Forelimb muscle (tissue), 1 donor: ENCODE measurements at regions not wholly inside any gene's neighbourhood (a gene's known extent, or its start where the extent isn't known, plus 50 kb on each side); places are given as distances from the start of the nearest gene placed in this dataset.
"Not testable (repeated sequence)": the region's sequence is repeated elsewhere in the genome, so short reads cannot be mapped to it uniquely, and the experiment has no call there.

Source experiments
- DNase-seq: peaks from one replicate; pipeline ENCODE4 v3.0.0-alpha.2; 2013; ENCODE audit warnings: low read depth

DNA sequence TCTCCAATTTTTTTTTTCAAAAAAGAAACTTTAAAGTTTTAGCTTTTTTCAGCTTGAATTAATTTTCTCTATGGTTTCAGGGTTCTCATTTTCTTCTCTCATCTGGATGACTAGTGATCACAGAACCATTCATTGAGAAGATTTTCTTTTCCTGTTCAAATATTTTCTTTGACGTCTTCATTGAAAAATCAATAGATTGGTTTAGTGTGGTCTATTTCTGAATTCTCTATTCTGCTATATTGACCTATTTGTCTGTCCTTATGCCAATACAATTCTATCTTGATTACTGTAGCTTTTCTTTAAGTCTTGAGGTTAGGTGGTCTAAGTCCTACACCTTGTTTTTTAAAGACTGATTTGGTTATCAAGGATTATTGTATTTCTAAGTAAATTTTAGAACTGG lies 150.2 kb upstream of the MAN1A1 start:
- DNase-seq = no peak

DNA sequence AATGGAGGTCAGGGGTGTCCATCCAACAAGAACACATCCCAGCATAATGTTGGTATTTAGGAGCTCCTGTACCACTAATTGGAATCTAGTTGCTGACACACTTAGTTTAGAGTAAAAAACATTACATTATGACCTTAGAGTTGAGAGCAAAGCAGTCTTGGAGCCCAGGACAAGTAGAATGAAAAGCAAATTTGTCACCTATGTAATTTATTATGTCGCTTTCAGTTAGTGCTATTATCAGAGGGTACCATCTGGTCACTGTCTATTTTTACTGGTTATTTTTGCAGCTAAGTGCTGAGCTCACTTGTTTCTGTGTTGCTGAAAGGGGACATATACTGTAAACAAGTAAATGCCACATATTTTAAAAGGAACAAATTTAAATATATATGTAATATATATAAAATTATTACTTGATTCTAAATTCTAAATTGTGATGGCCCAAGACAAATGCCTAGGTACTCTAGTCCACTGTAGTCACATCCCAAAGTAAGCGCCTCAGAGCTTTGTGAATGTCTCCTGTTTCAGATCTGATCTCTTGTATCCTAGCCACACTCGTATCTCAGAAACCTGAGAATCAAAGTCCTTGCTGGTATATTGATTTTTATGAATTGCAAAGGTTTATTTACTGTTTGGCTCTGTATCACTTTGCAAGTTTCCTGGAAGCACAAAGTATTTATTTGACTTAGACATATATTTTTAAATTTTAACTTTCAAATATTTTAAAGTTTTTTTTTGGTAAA lies 148.6 kb upstream of the MAN1A1 start:
- DNase-seq = no peak

DNA sequence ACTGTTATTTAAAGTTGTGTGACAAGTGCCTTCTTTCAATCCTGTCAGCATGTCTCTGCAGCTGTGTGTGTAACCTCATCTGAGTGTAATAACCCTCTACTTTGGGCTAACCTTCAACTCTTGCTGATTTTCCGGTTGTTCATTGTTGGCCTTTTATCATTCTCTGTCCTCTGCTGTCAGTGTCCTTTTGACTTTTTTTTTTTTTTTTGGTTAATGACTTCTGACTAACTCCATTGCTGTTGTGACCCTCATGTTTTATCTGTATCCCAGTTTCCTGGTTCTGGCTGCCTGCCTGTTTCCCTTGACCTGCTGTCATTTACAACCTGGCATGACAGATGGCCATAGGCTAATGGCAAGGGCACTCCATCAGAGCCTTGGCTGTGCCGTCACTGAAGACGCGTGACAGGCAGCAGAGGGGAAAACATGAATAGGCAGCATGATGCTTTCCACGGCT lies 145.7 kb upstream of the MAN1A1 start:
- no peak for DNase-seq

DNA sequence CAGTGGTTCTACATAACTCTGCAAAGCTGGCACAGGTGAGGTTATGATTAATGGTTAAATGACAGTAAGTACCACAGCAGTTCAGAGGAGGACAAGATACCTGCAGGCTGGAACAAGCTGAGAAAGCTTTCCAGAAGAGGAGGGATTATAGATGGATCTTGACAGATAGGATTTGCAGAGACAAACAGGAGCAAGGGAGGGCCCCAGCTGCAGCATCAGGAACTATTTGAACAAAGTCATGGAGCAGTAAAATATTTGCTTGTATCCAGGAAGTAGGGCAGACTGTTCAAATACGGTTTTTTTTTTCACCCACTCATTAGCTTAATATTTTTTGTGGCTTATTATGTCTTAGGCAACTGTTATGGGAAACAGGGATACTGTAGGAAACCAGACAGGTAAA lies 144.4 kb upstream of the MAN1A1 start:
- DNase-seq = no peak

DNA sequence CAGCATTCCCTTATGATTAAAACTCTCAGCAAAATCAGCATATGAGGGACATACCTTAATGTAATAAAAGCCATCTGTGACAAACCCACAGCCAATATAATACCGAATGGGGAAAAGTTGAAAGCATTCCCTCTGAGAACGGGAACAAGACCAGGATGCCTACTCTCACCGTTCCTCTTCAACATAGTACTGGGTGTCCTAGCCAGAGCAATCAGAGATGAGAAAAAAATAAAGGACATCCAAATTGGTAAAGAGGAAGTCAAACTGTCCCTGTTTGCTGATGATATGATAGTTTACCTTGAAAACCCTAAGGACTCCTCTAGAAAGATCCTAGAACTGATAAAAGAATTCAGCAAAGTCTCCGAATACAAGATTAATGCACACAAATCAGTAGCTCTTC lies 141.6 kb upstream of the MAN1A1 start:
- DNase-seq = not testable (repeated sequence)

DNA sequence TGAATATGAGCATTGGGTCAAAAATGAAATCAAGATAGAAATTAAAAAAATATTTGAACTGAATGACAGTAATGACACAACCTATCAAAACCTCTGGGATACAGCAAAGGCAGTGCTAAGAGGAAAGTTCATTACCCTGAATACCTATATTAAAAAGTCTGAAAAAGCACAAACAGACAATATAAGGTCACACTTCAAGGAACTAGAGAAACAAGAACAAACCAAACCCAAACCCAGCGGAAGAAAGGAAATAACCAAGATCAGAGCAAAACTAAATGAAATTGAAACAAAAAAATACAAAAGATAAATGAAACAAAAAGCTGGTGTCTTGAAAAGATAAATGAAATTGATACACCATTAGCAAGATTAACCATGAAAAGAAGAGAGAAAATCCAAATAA lies 140.5 kb upstream of the MAN1A1 start:
- not testable (repeated sequence) for DNase-seq

DNA sequence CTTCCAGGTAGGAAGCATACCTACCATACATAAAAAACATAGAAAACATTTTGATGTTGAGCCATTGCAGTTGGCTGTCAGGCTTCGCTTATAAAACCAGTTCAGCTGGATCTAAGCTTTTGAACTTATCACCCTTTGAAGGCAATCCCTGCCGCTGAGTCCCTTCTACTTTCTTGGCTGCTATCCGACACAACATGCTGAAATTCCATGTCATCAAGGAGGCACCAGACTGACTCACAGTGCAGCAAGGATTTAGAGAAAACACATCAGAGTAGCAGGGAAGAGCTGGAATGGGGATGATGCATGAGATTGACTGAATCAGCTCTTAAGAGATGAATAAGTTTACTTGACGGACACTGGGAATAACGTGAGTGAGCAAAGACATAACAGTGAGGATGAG lies 135.0 kb upstream of the MAN1A1 start:
- no peak for DNase-seq

DNA sequence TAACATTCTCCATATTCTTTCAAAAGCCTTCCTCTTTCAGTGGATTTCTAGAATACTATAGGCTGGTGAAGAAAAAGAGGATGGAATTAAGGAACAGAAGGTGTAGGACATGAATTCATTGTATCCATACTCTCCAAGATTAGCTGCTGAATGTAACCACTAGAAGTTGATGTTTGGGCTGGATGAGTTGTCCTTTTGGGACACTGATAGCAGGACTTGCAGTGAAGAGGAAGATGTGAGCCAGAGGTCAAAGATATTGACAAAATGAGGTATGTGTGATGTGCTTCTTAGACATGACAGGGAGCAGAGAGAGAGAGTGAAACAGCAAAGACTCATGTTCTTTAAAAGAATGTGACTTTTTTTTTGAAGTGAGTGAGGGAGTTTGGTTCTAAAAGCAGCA lies 134.3 kb upstream of the MAN1A1 start:
- no peak for DNase-seq

DNA sequence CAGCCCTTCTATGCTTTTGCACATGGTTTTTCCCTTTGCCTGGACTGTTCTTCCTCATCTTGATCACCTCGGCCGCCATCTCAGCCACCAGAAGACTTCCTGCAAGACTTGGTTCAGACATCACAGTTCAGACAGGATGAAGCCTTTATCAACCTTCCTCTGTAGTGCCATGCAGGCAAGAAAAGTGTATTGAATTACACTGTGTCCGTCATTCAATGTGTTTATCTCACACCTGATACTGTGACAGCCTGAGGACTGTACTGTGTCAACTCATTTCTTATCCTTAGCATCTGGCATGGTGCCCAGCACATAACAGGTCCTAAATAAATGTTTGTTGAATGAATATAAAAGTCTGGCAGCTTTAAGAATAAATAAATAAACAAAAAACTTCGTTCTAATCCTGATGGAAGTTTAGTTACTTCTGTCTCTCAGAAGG lies 133.3 kb upstream of the MAN1A1 start:
- DNase-seq = no peak

DNA sequence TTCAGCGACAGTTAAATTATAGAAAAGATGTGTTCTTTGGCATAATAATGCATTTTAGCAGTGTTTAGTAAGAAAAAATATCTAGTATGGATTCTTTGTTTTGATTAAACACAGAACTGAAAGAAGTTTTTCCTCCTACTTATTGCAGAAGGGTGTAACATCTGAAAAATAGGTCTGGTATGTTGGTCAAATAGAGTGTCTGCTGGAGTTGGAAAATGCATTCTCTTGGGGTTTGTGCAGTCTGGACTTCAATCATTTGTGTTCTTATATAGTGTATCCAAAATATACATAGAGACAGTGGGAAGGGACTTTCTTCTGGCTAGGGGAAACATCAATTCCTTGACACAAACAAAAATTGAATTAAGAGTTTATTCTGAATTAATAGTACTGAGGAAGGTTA lies 132.4 kb upstream of the MAN1A1 start:
- no peak for DNase-seq

DNA sequence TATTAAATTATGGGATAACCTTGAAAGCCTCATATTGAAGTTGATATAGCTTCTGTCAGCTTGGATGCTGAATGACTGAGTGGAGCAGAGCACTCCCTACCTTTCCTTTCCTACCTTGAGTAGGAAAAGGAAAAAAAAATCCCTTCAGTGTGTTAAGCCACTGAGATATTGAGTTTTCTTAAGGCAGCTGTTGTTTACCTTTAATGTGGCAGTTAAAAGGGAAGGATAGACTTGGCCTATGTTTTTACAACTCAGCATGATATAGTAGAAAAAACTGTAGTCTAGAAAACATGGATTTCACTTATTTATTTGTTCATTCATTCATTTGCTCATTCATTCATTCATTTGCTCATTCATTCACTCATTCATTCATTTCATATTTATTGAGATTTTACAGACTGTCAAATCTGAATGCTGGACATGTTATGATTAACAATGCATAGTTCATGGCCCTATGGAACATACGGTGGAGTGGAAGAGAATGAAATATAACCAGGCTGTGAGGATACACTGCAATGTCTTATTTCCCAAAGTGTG lies 131.5 kb upstream of the MAN1A1 start:
- no peak for DNase-seq

DNA sequence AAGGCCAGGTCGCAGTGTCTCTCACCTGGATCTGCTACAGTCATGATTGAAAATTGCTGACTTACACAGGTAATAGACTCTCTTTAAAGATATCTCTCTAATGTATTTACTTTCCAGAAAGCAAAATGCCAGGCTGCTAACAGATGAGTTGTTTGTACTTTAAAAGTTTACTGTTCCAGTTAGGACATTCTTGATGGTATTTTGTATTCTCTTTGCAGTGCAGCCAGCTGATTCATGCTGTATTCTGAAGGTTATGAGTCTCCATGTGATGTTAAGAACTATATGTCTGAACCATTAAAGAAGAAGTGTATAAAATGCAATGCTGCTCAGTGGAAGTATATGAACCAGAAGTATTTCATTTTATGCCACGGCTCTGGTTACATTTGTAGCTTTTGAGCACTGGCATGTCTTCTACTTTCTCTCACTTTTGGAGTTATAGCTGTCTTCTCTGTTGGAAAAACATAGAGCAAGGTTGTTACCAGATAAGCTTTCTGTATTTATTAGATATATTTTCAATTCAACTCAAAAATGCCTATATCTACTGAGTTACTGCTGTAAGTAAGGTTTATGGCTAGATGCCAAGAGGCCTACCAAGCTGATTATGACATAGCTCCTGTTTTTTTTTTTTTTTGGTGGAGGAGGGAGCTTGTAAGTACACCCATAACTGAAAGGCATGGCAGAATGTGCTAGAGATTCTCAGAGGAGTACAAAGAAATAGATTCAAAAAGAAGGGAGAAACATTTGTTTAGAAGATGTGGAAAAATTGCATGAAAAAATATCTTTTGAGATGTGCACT lies 130.5 kb upstream of the MAN1A1 start:
- DNase-seq = no peak

DNA sequence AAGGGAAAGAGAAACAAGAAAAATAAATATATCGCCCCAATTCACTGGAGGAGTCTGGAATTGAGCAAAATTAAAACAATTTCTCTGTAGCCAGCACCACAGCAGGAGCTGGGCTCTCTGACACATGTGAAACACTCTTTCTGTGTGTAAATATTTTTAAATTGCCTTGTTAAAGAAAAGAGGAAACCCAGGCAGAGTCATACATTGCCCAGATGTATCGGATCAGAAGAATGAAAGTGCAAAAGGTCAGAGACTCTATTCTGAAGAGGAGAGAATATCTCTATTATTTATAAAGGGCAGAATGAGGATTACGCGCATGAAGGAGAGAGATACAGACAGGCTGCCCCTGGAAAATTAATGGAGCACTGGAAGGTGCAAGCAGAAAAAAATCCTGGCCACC lies 127.0 kb upstream of the MAN1A1 start:
- no peak for DNase-seq

DNA sequence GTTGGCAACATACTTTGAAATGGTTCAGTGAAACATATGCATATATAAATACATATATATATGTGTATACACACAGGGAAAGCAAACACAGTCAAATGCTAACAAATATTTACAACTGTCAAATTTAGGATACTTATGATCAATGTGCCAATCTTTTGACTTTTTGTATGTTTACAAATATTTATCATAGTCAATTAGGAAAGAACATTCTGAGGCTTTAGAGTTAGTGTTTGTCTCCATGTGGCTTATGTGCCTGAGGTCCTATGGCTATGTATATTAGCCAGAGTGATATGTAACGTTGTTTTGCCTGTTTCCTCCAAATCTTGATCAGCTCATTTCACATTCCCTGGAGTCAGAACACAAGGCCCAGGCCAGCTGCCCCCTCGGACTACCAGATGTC lies 126.5 kb upstream of the MAN1A1 start:
- no peak for DNase-seq

DNA sequence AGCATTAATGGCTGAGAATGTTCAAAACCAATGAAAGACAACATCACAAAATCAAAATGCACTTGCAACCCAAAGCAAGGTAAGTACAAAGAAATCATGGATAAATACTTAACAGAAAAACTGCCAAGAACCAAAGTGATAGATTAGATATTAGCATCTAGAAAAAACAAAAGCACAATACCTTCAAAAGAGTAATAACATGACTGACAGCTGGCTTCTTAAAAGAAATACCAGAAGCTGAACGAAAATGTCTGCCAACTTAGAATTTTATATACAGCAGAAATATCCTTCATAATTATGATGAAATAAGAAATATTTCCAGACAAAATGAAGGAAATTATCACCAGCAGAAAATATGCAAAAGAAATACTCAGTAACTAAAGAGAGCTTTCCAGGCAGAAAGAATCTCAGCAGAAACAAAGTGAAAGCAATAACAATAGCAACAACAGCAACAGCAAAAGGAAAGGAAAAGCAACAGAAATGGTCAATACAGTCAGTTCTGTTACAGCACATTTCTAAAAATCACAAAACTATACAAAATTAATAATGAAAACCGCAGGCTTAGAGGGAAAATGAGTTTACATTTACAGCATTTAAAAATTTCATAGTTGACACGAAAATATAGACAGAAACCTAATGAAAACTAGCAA lies 121.5 kb upstream of the MAN1A1 start:
- no peak for DNase-seq

DNA sequence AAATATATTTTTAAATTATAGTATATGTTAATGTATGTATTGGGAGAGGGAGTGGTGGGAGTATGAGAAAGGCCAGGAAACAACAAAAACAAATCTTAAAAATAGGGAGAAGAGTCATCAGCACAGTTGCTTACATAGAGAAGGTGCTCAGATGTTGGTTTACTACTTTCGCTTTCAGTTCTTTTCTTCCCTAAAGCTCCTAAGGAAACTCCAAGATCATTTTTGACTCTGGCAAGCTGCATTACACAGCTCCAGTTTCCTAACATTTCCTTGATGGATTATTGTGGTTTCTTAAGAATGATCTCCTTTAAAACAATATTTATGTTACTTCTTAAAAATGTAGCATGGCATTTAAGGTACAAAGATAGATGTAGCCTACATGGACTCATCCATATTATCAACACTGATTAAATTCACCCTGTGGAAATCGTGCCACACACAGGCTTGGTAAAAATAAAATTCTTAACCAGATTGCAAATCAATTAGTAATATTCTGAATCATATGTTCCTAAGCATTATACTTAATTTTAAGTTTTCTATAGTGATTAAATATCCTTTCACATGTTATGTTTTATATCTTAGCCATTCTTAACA lies 118.0 kb upstream of the MAN1A1 start:
- no peak for DNase-seq

DNA sequence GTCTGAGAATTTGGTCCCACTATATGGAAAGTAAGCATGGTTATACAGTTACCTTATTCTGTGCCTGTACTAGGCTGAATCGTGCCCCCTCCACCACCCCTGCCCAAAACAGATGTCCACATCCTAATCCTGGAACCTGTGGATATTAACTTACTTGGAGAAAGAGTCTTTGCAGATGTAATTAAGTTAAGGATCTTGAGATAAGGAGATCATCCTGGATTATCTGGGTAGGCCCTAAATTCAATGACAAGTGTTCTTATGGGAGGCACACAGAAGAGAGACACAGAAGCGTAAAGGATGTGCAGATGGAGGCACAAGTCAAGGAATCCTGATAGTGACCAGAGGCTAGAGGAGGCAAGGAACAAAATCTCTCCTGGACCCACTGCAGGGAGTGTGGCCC lies 116.7 kb upstream of the MAN1A1 start:
- DNase-seq = no peak

DNA sequence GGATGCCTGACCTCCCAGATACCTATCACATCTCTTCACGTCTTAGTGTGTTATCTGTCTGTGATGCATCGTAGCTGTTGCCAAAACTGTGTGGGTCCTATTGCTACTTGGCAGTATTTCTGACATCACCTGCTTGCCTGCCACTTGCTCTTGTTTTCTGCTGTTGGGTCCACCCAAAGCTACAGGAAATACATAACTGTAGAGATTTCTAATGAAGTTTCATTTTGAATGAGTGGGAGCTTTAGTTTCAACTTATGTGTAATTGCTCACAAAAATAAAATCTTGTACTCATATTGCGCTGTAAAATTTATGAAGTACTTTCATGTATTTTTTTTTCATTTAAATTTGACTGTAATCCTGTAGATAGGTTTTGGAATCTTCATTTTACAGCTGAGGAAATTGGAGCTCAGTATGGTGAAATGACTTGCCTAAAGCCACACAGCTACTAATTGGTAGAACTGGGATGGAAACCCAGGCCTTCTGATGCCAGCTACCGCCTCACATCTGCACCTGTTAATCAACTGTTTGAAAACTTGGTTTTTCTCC lies 113.6 kb upstream of the MAN1A1 start:
- DNase-seq = no peak

DNA sequence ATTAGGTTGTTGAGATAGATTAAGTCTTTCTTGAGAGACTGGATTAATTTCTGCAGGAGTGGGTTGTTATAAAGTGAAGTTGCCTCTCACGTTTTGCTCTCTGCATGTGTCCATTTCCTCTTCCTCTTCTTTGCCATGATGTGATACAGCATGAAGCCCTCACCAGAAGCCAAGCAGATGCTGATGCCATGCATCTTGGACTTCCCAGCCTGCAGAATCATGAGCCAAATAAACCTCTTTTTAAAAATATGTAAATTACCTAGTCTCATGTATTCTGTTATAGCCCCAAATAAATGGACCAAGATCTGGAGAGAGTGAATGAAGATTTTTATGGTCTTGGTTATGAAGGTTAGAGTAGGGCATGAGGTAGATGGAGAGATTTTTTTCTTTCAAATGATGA lies 111.6 kb upstream of the MAN1A1 start:
- no peak for DNase-seq

DNA sequence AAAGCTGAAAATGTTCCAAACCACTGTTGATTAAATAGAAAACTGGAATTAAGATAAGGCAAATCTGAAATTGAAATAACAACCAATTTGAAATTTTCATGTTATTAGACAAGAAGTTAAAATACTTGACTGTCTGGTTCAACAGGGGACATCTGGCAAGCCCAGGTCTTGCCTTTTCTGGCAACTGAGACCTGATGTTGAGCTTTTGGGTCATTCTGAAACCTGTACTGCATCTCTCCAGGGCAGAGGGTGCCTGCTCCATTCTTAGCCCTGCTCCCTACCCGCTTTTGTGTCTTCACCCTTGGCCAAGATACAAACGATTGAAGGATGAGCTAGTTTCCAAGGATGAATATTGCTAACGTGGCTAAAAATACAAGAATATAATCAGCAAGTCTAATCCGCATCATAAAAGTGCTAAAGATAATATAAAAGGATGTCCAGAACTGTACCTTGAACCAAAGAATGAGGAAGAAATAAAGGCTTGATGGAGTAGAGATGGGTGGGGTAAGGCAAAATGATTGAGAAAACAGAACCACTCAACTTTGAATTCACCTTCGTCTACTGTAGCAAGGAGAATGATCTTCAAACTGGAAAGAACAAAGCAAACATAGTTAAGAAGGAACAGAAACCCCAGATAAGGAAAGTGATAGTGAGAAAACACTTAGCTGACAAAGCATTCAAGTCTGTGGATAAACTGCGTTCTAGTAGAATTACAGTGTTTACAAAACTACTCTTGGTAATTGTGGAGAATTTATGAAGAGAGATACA lies 109.8 kb upstream of the MAN1A1 start:
- no peak for DNase-seq

DNA sequence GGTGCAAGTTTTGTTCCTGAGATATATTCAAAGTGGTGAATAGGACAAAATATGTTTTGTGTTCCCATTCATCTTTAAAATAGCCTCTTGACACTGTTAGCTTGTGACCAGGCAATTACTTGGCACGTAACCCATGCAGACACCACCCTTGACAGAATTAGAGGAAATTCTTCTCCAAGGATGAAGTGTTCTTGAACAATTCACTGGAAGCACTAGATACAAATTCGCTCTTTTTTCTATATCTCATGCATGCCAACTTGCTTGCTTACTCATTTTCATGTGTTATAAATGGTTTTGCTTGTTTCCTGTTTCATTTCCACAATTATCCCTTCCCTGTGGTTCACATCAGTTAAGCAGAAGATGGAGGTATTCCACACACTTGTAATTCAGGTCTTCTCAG lies 105.2 kb upstream of the MAN1A1 start:
- no peak for DNase-seq
